ENCODE measurements at regions not wholly inside any gene's neighbourhood (a gene's known extent, or its start where the extent isn't known, plus 50 kb on each side); places are given as distances from the start of the nearest gene placed in this dataset.

DNA sequence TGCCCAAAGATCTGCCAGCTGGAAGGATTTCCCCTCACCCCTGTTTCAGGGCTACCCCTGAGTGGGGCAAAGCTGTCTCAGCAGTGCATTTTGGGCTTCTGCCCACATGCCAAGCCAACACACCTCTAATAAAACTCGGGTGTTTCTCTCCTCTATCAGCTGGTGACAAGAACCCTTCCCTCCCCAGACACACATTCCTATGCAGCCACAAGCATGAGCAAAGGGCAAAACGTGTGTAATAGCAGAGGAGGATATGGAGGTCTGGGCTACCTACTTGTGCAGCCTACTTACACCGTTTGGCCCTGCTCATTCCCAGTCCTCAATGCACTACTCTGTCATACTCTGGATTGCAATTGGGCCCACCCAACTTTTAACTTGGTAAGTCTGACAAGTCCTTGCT lies 101.3 kb downstream of the IYD start:
- Histone ChIP-seq H3K4me3 (no peak overlapping the region), H3K4me1 (ENCODE audit: insufficient read depth) (no peaks in the 10 kb centered on the region), H3K9me3 (ENCODE audit: low read depth) (no peaks in the 10 kb centered on the region), H3K27ac (no peak overlapping the region), H3K4me2 (no peak overlapping the region), H3K36me3 (replicated peaks; ENCODE audit: insufficient read depth, low read depth) (no peaks in the 10 kb centered on the region), H3K79me2 (no peaks in the 10 kb centered on the region), H4K20me1 (ENCODE audit: insufficient read depth, poor library complexity, severe bottlenecking) (no peaks in the 10 kb centered on the region), H2AFZ (no peak overlapping the region), H3K27me3 (no peaks in the 10 kb centered on the region), H3K9me2 (replicated peaks; ENCODE audit: insufficient read depth) (no peaks in the 10 kb centered on the region)
- TF ChIP-seq, protein P1, sequence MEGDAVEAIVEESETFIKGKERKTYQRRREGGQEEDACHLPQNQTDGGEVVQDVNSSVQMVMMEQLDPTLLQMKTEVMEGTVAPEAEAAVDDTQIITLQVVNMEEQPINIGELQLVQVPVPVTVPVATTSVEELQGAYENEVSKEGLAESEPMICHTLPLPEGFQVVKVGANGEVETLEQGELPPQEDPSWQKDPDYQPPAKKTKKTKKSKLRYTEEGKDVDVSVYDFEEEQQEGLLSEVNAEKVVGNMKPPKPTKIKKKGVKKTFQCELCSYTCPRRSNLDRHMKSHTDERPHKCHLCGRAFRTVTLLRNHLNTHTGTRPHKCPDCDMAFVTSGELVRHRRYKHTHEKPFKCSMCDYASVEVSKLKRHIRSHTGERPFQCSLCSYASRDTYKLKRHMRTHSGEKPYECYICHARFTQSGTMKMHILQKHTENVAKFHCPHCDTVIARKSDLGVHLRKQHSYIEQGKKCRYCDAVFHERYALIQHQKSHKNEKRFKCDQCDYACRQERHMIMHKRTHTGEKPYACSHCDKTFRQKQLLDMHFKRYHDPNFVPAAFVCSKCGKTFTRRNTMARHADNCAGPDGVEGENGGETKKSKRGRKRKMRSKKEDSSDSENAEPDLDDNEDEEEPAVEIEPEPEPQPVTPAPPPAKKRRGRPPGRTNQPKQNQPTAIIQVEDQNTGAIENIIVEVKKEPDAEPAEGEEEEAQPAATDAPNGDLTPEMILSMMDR (IDR thresholded peaks at IDR 0.05; ENCODE audit: poor library complexity) = no peak
- TF ChIP-seq EZH2 (IDR thresholded peaks at IDR 0.05; ENCODE audit: borderline replicate concordance) (no peak), EZH2phosphoT487 (IDR thresholded peaks at IDR 0.05; ENCODE audit: low read depth, severe bottlenecking, unreplicated experiment) (no peak)
- 58% methylated on average over 3 of the region's 3 CpGs for WGBS (ENCODE audit: low lambda C conversion rate, missing lambda C conversion rate)
- DNase-seq (ENCODE audit: low spot score) = no peak

DNA sequence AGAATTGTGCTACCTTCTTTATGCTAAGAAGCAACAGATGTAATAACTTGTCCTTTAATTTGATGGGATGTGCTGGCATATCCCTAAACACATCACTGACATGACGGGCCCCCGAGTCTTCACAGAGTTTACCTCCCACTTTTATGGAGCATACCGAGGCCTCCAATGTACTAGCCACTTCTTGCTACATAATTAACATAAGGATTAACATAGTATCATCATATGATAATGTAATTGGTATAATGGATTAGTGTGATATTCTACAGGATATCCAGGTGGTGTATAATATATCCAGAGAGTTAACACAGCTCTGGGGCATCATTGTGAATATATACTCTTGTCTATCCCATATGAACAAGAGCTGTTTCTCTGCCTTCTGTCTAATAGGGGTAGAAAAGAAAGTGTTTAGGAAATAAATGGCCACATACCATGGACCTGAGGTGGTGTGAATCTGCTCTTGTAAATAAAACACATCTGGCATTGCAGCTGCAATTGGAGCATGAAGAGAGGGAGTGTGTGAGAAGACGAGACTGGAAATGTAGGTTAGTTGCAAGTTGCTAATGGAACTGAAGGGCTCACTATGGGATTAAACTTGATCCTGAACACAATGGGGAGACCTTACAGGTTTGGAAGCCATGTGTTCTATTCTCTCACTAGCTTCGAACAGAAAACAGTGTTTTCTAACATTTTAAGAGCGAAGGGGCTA lies 102.3 kb downstream of the IYD start:
- no peaks in the 10 kb centered on the region for H3K27me3 ChIP-seq
- H3K9me2 ChIP-seq (replicated peaks; ENCODE audit: insufficient read depth) = no peaks in the 10 kb centered on the region
- no peaks in the 10 kb centered on the region for H3K9me3 ChIP-seq (ENCODE audit: low read depth)
- DNase-seq (ENCODE audit: low spot score) = no peak
- no peaks in the 10 kb centered on the region for H3K4me1 ChIP-seq (ENCODE audit: insufficient read depth)
- no peak overlapping the region for H3K27ac ChIP-seq
- H3K4me3 ChIP-seq = no peak overlapping the region
- no peak for TF ChIP-seq EZH2phosphoT487 (IDR thresholded peaks at IDR 0.05; ENCODE audit: low read depth, severe bottlenecking, unreplicated experiment)
- TF ChIP-seq, protein P1 (IDR thresholded peaks at IDR 0.05; ENCODE audit: poor library complexity) = no peak
- TF ChIP-seq EZH2 (IDR thresholded peaks at IDR 0.05; ENCODE audit: borderline replicate concordance) = no peak
- no peak overlapping the region for H3K4me2 ChIP-seq
- no peaks in the 10 kb centered on the region for H4K20me1 ChIP-seq (ENCODE audit: insufficient read depth, poor library complexity, severe bottlenecking)
- no peaks in the 10 kb centered on the region for H3K36me3 ChIP-seq (replicated peaks; ENCODE audit: insufficient read depth, low read depth)
- WGBS (ENCODE audit: low lambda C conversion rate, missing lambda C conversion rate) = 92% methylated on average over 6 of the region's 6 CpGs
- no peaks in the 10 kb centered on the region for H3K79me2 ChIP-seq
- H2AFZ ChIP-seq = no peak overlapping the region

DNA sequence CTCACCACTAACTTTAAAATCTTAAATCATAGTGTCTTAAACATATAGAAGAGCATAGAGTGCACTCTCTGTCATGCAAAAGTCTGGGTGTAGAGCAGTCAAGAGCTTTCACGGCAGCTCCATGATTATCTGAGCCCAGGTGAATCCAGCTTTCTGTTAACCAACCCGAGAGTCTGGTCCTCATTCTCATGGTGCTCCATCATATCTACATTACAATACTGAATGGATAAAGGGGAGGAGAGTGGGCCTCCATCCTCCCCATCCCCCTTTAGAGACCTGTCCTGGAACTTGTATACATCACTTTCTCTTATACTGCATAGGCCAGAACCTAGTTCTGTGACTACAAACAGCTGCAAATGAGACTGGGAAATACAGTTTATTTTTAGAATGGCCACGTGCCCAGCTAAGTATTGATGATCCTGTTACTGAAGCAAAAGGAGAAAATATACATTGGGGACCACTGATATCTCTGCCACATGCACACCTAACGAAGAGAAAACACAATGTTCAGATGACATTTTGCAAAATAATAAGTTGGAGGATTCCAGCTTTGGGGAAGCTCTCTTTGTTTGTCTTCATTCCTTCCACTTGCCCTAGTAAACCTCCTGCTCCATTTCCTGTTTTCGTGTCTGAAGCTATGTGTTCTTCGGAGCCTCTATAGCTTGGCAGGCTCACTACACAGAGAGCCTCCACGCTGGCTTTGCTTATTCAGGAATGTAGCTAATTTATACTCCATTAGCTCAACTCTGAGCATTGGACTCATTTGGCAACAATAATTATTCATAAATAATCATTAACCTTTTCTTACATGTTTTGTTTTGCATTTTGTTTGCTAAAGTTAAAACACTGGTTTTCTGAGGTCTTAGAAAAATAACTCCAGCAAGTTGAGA lies 110.1 kb downstream of the IYD start:
- H3K27ac ChIP-seq = peak overlapping the region; percentile 15
- no peaks in the 10 kb centered on the region for H3K36me3 ChIP-seq (replicated peaks; ENCODE audit: insufficient read depth, low read depth)
- no peaks in the 10 kb centered on the region for H3K9me3 ChIP-seq (ENCODE audit: low read depth)
- 64% methylated on average over 7 of the region's 7 CpGs for WGBS (ENCODE audit: low lambda C conversion rate, missing lambda C conversion rate)
- no peaks in the 10 kb centered on the region for H4K20me1 ChIP-seq (ENCODE audit: insufficient read depth, poor library complexity, severe bottlenecking)
- no peak overlapping the region for H2AFZ ChIP-seq
- H3K9me2 ChIP-seq (replicated peaks; ENCODE audit: insufficient read depth) = no peaks in the 10 kb centered on the region
- DNase-seq (ENCODE audit: low spot score) = no peak
- peaks cover 4% of the 10 kb centered on the region for H3K4me1 ChIP-seq (ENCODE audit: insufficient read depth)
- H3K4me3 ChIP-seq = no peak overlapping the region
- H3K27me3 ChIP-seq = no peaks in the 10 kb centered on the region
- no peaks in the 10 kb centered on the region for H3K79me2 ChIP-seq
- no peak overlapping the region for H3K4me2 ChIP-seq
- TF ChIP-seq EZH2phosphoT487 (IDR thresholded peaks at IDR 0.05; ENCODE audit: low read depth, severe bottlenecking, unreplicated experiment) (no peak), EZH2 (IDR thresholded peaks at IDR 0.05; ENCODE audit: borderline replicate concordance) (no peak)
- TF ChIP-seq, protein P1 (IDR thresholded peaks at IDR 0.05; ENCODE audit: poor library complexity) = no peak

Measured in hepatocyte (in vitro differentiated cells).